ENCODE measurements at regions not wholly inside any gene's neighbourhood (a gene's known extent, or its start where the extent isn't known, plus 50 kb on each side); places are given as distances from the start of the nearest gene placed in this dataset.

DNA sequence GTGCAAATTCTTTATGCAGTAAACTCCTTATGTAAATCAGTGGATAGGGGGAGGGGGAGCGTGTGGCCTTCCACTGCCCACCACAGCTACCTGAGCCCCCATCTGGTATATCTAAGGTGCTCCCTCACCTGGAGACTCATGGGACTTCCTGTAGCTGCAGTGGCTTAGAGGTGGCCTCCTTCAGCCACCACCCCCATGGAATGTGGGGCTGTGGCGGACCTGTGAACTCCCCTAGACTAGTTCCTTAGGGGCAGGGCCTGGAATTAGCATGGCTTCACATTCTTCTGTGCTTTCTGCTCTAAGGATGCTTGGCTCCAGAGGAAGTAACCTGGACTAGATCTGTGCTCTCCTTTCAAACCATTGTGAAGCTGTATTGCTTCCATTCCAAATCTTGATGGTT, 550.5 kb upstream of the COBL start:
- Histone ChIP-seq H3K18ac (ENCODE audit: low read depth, low read length) (no peak overlapping the region), H4K8ac (ENCODE audit: low read depth in 2 of 2, low read length in 2 of 2) (no peak overlapping the region), H3K79me1 (ENCODE audit: low read depth in 1 of 2, low read length in 2 of 2) (no peaks in the 10 kb centered on the region), H3K14ac (replicated peaks; ENCODE audit: low read depth, low read length) (no peak overlapping the region), H2AK9ac (replicated peaks; ENCODE audit: low read depth, low read length, poor library complexity) (no peak overlapping the region), H3K56ac (ENCODE audit: extremely low read depth, insufficient read depth, low read length) (no peak overlapping the region), H3K4me3 (ENCODE audit: insufficient read depth, low read depth, low read length) (no peak overlapping the region), H3K23ac (ENCODE audit: low read depth, low read length) (no peak overlapping the region), H2BK5ac (ENCODE audit: low read depth, low read length, poor library complexity, severe bottlenecking) (no peak overlapping the region), H3K4me1 (ENCODE audit: control insufficient read depth, insufficient read depth, low read length) (no peaks in the 10 kb centered on the region), H3K9me3 (ENCODE audit: control insufficient read depth, insufficient read depth, low read length) (peaks cover 12% of the 10 kb centered on the region), H2AFZ (replicated peaks; ENCODE audit: low read length, poor library complexity) (no peak overlapping the region), H3K4ac (ENCODE audit: low read depth, low read length) (no peak overlapping the region), H2AK5ac (ENCODE audit: low read depth, low read length) (no peak overlapping the region), H2BK120ac (ENCODE audit: low read depth, low read length) (no peak overlapping the region), H2BK15ac (ENCODE audit: low read depth, low read length) (no peak overlapping the region), H4K5ac (ENCODE audit: low read depth, low read length) (no peak overlapping the region), H3K9ac (ENCODE audit: low read depth, low read length) (no peak overlapping the region), H3K27me3 (ENCODE audit: control insufficient read depth, insufficient read depth, low read length) (no peaks in the 10 kb centered on the region), H3K9me1 (ENCODE audit: insufficient read depth, low read length) (no peaks in the 10 kb centered on the region), H4K20me1 (ENCODE audit: insufficient read depth, low read length) (no peaks in the 10 kb centered on the region), H3K4me2 (ENCODE audit: low read depth, low read length) (no peak overlapping the region), H3K27ac (ENCODE audit: insufficient read depth, low read length) (no peak overlapping the region), H2BK20ac (ENCODE audit: low read depth, low read length) (no peak overlapping the region), H4K91ac (ENCODE audit: insufficient read depth, low read depth, low read length) (no peak overlapping the region), H3K36me3 (ENCODE audit: control insufficient read depth, insufficient read depth, low read length) (no peaks in the 10 kb centered on the region)
- in situ Hi-C loops (cut with MboI; ENCODE audit: low sequenced_read_pairs) (no loop called here), intact Hi-C loops (cut with micrococcal nuclease) (no loop called here), dilution Hi-C loops (cut with HindIII; ENCODE audit: low sequenced_read_pairs, unreplicated experiment) (no loop called here)
- DNase-seq (no peak), ATAC-seq (ENCODE audit: low read depth) (no peak)
- TF ChIP-seq CHD1 (IDR thresholded peaks at IDR 0.05; ENCODE audit: low read depth, low read length): no peak
- no peak for TF ChIP-seq RCOR1 (IDR thresholded peaks at IDR 0.05; ENCODE audit: insufficient replicate concordance, low read length)
- TF ChIP-seq MXI1 (IDR thresholded peaks at IDR 0.05; ENCODE audit: borderline replicate concordance, low read depth, low read length): no peak
- no peak for TF ChIP-seq CEBPB (IDR thresholded peaks at IDR 0.05; ENCODE audit: low read depth, low read length)
- TF ChIP-seq SMC3 (IDR thresholded peaks at IDR 0.05; ENCODE audit: low read depth, low read length): no peak
- TF ChIP-seq MAFK (IDR thresholded peaks at IDR 0.05; ENCODE audit: low read depth, low read length): no peak
- TF ChIP-seq, protein P1, sequence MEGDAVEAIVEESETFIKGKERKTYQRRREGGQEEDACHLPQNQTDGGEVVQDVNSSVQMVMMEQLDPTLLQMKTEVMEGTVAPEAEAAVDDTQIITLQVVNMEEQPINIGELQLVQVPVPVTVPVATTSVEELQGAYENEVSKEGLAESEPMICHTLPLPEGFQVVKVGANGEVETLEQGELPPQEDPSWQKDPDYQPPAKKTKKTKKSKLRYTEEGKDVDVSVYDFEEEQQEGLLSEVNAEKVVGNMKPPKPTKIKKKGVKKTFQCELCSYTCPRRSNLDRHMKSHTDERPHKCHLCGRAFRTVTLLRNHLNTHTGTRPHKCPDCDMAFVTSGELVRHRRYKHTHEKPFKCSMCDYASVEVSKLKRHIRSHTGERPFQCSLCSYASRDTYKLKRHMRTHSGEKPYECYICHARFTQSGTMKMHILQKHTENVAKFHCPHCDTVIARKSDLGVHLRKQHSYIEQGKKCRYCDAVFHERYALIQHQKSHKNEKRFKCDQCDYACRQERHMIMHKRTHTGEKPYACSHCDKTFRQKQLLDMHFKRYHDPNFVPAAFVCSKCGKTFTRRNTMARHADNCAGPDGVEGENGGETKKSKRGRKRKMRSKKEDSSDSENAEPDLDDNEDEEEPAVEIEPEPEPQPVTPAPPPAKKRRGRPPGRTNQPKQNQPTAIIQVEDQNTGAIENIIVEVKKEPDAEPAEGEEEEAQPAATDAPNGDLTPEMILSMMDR (conservative IDR thresholded peaks at IDR 0.05; ENCODE audit: low read depth, low read length): no peak
- no peak for TF ChIP-seq MAZ (IDR thresholded peaks at IDR 0.05; ENCODE audit: borderline replicate concordance, low read depth, low read length)
- TF ChIP-seq, protein P2, sequence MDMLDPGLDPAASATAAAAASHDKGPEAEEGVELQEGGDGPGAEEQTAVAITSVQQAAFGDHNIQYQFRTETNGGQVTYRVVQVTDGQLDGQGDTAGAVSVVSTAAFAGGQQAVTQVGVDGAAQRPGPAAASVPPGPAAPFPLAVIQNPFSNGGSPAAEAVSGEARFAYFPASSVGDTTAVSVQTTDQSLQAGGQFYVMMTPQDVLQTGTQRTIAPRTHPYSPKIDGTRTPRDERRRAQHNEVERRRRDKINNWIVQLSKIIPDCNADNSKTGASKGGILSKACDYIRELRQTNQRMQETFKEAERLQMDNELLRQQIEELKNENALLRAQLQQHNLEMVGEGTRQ (IDR thresholded peaks at IDR 0.05; ENCODE audit: low read depth, low read length): no peak
- no peak for TF ChIP-seq BHLHE40 (IDR thresholded peaks at IDR 0.05; ENCODE audit: low read depth, low read length)
- TF ChIP-seq POLR2A (IDR thresholded peaks at IDR 0.05; ENCODE audit: low read depth, low read length): no peak
- no peak for TF ChIP-seq NFE2L2 (IDR thresholded peaks at IDR 0.05; ENCODE audit: low read depth, low read length)
- TF ChIP-seq RFX5 (IDR thresholded peaks at IDR 0.05; ENCODE audit: low read depth, low read length): no peak
- no peak for TF ChIP-seq RAD21 (IDR thresholded peaks at IDR 0.05; ENCODE audit: low read length)
- TF ChIP-seq, protein P3, sequence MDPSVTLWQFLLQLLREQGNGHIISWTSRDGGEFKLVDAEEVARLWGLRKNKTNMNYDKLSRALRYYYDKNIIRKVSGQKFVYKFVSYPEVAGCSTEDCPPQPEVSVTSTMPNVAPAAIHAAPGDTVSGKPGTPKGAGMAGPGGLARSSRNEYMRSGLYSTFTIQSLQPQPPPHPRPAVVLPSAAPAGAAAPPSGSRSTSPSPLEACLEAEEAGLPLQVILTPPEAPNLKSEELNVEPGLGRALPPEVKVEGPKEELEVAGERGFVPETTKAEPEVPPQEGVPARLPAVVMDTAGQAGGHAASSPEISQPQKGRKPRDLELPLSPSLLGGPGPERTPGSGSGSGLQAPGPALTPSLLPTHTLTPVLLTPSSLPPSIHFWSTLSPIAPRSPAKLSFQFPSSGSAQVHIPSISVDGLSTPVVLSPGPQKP (IDR thresholded peaks at IDR 0.05; ENCODE audit: borderline replicate concordance, low read depth, low read length): no peak
- no peak for TF ChIP-seq FOS (IDR thresholded peaks at IDR 0.05; ENCODE audit: low read depth, low read length)
- no CpG with 5 or more reads among the region's 2 CpGs for WGBS, 2 experiments (ENCODE audit: extremely low coverage in 2 of 2, insufficient read length in 1 of 2)
- CTCF ChIA-PET: no interaction called here
- no TSS peak for BruUV-seq (replicated peaks)
- POLR2A ChIA-PET (ENCODE audit: unreplicated experiment): no interaction called here
